ENCODE measurements at regions not wholly inside any gene's neighbourhood (a gene's known extent, or its start where the extent isn't known, plus 50 kb on each side); places are given as distances from the start of the nearest gene placed in this dataset.

- Histone ChIP-seq H3K9me2 (ENCODE audit: insufficient read depth) (no peaks in the 10 kb centered on the region), H3K27me3 (ENCODE audit: insufficient read depth, low read length) (no peaks in the 10 kb centered on the region), H3K4me1 (ENCODE audit: control insufficient read depth in 1 of 2, insufficient read depth in 2 of 2, low read length in 2 of 2) (peaks cover 3 to 5% of the 10 kb centered on the region in 2 experiments; a peak in 2 of 4 replicates), H4K20me1 (ENCODE audit: insufficient read depth) (no peaks in the 10 kb centered on the region), H3K9me3 (ENCODE audit: control insufficient read depth in 1 of 2, insufficient read depth in 1 of 2, low read depth in 1 of 2, low read length in 2 of 2) (no peaks in the 10 kb centered on the region), H3K9ac (ENCODE audit: low read length) (no peak overlapping the region), H3K4me2 (ENCODE audit: low read length) (no peak overlapping the region), H3K4me3 (replicated peaks in 1 of 2; ENCODE audit: low read depth in 1 of 2, low read length in 2 of 2) (no peak overlapping the region), H3K36me3 (ENCODE audit: control insufficient read depth in 1 of 2, insufficient read depth in 2 of 2, low read length in 2 of 2) (no peaks in the 10 kb centered on the region), H3K79me2 (ENCODE audit: insufficient read depth, low read length) (no peaks in the 10 kb centered on the region), H2AFZ (ENCODE audit: low read depth, low read length, poor library complexity, severe bottlenecking) (no peak overlapping the region), H3K27ac (ENCODE audit: low read depth, low read length) (no peak overlapping the region)
- no TSS peak for BruUV-seq (replicated peaks)
- no peak for TF ChIP-seq CEBPB (IDR thresholded peaks at IDR 0.05; ENCODE audit: low read depth)
- TF ChIP-seq MAX (IDR thresholded peaks at IDR 0.05) = no peak
- TF ChIP-seq EGR1 (IDR thresholded peaks at IDR 0.05; ENCODE audit: low read depth) = no peak
- TF ChIP-seq CTCF (IDR thresholded peaks at IDR 0.05 in 2 of 3, conservative IDR thresholded peaks at IDR 0.05 in 1 of 3; ENCODE audit: borderline replicate concordance in 1 of 3, insufficient read depth in 1 of 3, low read depth in 2 of 3, low read length in 2 of 3) = no peak
- TF ChIP-seq EZH2 (IDR thresholded peaks at IDR 0.05) = no peak
- no peak for TF ChIP-seq POLR2AphosphoS5 (IDR thresholded peaks at IDR 0.05; ENCODE audit: low read depth, low read length)
- no peak for TF ChIP-seq TCF7L2 (IDR thresholded peaks at IDR 0.05; ENCODE audit: borderline replicate concordance, extremely low read depth, insufficient read depth, insufficient read length)
- TF ChIP-seq FOSL1 (IDR thresholded peaks at IDR 0.05; ENCODE audit: low read depth) = no peak
- no peak for TF ChIP-seq SIN3A (IDR thresholded peaks at IDR 0.05; ENCODE audit: low read depth)
- TF ChIP-seq REST (IDR thresholded peaks at IDR 0.05; ENCODE audit: low read depth) = no peak
- no peak for TF ChIP-seq ELF1 (IDR thresholded peaks at IDR 0.05; ENCODE audit: borderline replicate concordance, low read depth)
- TF ChIP-seq YY1 (IDR thresholded peaks at IDR 0.05; ENCODE audit: extremely low read depth, insufficient replicate concordance, low read depth, low read length) = no peak
- TF ChIP-seq ATF3 (IDR thresholded peaks at IDR 0.05) = no peak
- no peak for TF ChIP-seq JUND (IDR thresholded peaks at IDR 0.05)
- no peak for TF ChIP-seq ZBTB33 (IDR thresholded peaks at IDR 0.05; ENCODE audit: extremely low read depth, insufficient replicate concordance, low read length)
- no peak for TF ChIP-seq ZNF274 (IDR thresholded peaks at IDR 0.05; ENCODE audit: low read depth, low read length)
- TF ChIP-seq CBX3 (IDR thresholded peaks at IDR 0.05; ENCODE audit: low read depth) = no peak
- no peak for TF ChIP-seq SRF (IDR thresholded peaks at IDR 0.05; ENCODE audit: low read depth)
- no peak for TF ChIP-seq ZFX (IDR thresholded peaks at IDR 0.05)
- TF ChIP-seq RAD21 (IDR thresholded peaks at IDR 0.05; ENCODE audit: low read depth) = no peak
- no peak for ATAC-seq
- intact Hi-C loops (cut with micrococcal nuclease) = no loop called here
- ChIA-PET CTCF (no interaction called here), RAD21 (ENCODE audit: low non-redundant PET in 1 of 2, low total read pairs in 2 of 2, uncharacterized antibody in 2 of 2, unreplicated experiment in 2 of 2) (no interaction called here), POLR2A (no interaction called here)
- no peak for DNase-seq (ENCODE audit: low read depth, low spot score)
These were observed 83.3 kb downstream of the TMCO5A start for GRCh38 chr15:38017721-38018120.

Measured in HCT116 (cell line).